NCI-H82 (cell line): ENCODE measurements at regions not wholly inside any gene's neighbourhood (a gene's known extent, or its start where the extent isn't known, plus 50 kb on each side); places are given as distances from the start of the nearest gene placed in this dataset.
A peak's percentile ranks its signal among the peaks of the same experiment; 100 is the strongest.
"Not testable (repeated sequence)": the region's sequence is repeated elsewhere in the genome, so short reads cannot be mapped to it uniquely, and the experiment has no call there.

Experiments used
- DNase-seq: peaks from one replicate; lab custom pipeline; 2025; lab: John Stamatoyannopoulos, UW

GRCh38 chr20:57104113-57104512 lies 162.3 kb downstream of the BMP7 start:
- DNase-seq, result no peak

- no peak for DNase-seq
These were observed 161.7 kb downstream of the BMP7 start for GRCh38 chr20:57104651-57105204.

GRCh38 chr20:57106030-57106682 lies 160.3 kb downstream of the BMP7 start:
- DNase-seq, result peak; percentile 26

GRCh38 chr20:57106692-57107091 lies 159.7 kb downstream of the BMP7 start:
- DNase-seq, result no peak

GRCh38 chr20:57107208-57107607 lies 159.2 kb downstream of the BMP7 start:
- DNase-seq, result no peak

GRCh38 chr20:57108218-57108617 lies 158.2 kb downstream of the BMP7 start:
- no peak for DNase-seq

GRCh38 chr20:57108742-57109570 lies 157.5 kb downstream of the BMP7 start:
- DNase-seq, result no peak

GRCh38 chr20:57109571-57109953 lies 156.9 kb downstream of the BMP7 start:
- DNase-seq, result no peak

GRCh38 chr20:57110121-57111027 lies 156.1 kb downstream of the BMP7 start:
- not testable (repeated sequence) for DNase-seq

GRCh38 chr20:57111028-57111373 lies 155.4 kb downstream of the BMP7 start:
- DNase-seq, result no peak

GRCh38 chr20:57112448-57112847 lies 154.0 kb downstream of the BMP7 start:
- DNase-seq, result no peak

GRCh38 chr20:57114290-57115005 lies 152.0 kb downstream of the BMP7 start:
- no peak for DNase-seq

GRCh38 chr20:57117296-57117695 lies 149.1 kb downstream of the BMP7 start:
- no peak for DNase-seq

- DNase-seq, result no peak
These were observed 148.2 kb downstream of the BMP7 start for GRCh38 chr20:57118107-57118769.
